Suppressor macrophage treated with lipopolysaccharide for 4 hours (primary cell): ENCODE measurements at regions not wholly inside any gene's neighbourhood (a gene's known extent, or its start where the extent isn't known, plus 50 kb on each side); places are given as distances from the start of the nearest gene placed in this dataset.
"Not testable (repeated sequence)": the region's sequence is repeated elsewhere in the genome, so short reads cannot be mapped to it uniquely, and the experiment has no call there.

ENCODE experiments used
- DNase-seq: peaks from one replicate; pipeline ENCODE4 v3.0.0-alpha.2; 2020

GRCh38 chr11:105429096-105429910 is 180.6 kb upstream of the GRIA4 start:
- DNase-seq: no peak

- no peak for DNase-seq
Measured at GRCh38 chr11:105407101-105407500, 202.8 kb upstream of the GRIA4 start.

GRCh38 chr11:105401269-105401809 is 208.5 kb upstream of the GRIA4 start:
- no peak for DNase-seq

GRCh38 chr11:105399511-105399910 is 210.4 kb upstream of the GRIA4 start:
- peak; percentile 53 for DNase-seq

- no peak for DNase-seq
Measured at GRCh38 chr11:105398636-105399035, 211.2 kb upstream of the GRIA4 start.

- DNase-seq: no peak
Measured at GRCh38 chr11:105393326-105393725, 216.5 kb upstream of the GRIA4 start.

GRCh38 chr11:105392556-105392955 is 217.3 kb upstream of the GRIA4 start:
- DNase-seq: peak; percentile 71

- DNase-seq: no peak
Measured at GRCh38 chr11:105389952-105390351, 219.9 kb upstream of the GRIA4 start.

- peak; percentile 9 for DNase-seq
Measured at GRCh38 chr11:105388006-105388405, 221.9 kb upstream of the GRIA4 start.

GRCh38 chr11:105381941-105382340 is 227.9 kb upstream of the GRIA4 start:
- no peak for DNase-seq

GRCh38 chr11:105377870-105378269 is 232.0 kb upstream of the GRIA4 start:
- no peak for DNase-seq

GRCh38 chr11:105372206-105372605 is 232.6 kb upstream of the CARD18 start:
- DNase-seq: no peak

- no peak for DNase-seq
Measured at GRCh38 chr11:105371311-105371710, 231.7 kb upstream of the CARD18 start.

GRCh38 chr11:105368711-105369110 is 229.1 kb upstream of the CARD18 start:
- no peak for DNase-seq

GRCh38 chr11:105367129-105367528 is 227.6 kb upstream of the CARD18 start:
- DNase-seq: no peak

GRCh38 chr11:105361651-105362050 is 222.1 kb upstream of the CARD18 start:
- DNase-seq: no peak

GRCh38 chr11:105357764-105358163 is 218.2 kb upstream of the CARD18 start:
- no peak for DNase-seq

- DNase-seq: no peak
Measured at GRCh38 chr11:105357146-105357545, 217.6 kb upstream of the CARD18 start.

GRCh38 chr11:105349867-105350266 is 210.3 kb upstream of the CARD18 start:
- DNase-seq: not testable (repeated sequence)

GRCh38 chr11:105344938-105345337 is 205.4 kb upstream of the CARD18 start:
- no peak for DNase-seq

- DNase-seq: no peak
Measured at GRCh38 chr11:105334025-105334714, 194.6 kb upstream of the CARD18 start.

GRCh38 chr11:105333153-105333552 is 193.6 kb upstream of the CARD18 start:
- DNase-seq: no peak

GRCh38 chr11:105332171-105332570 is 192.6 kb upstream of the CARD18 start:
- DNase-seq: no peak

GRCh38 chr11:105328061-105328460 is 188.5 kb upstream of the CARD18 start:
- no peak for DNase-seq
